ENCODE measurements at regions not wholly inside any gene's neighbourhood (a gene's known extent, or its start where the extent isn't known, plus 50 kb on each side); places are given as distances from the start of the nearest gene placed in this dataset.
"Not testable (repeated sequence)": the region's sequence is repeated elsewhere in the genome, so short reads cannot be mapped to it uniquely, and the experiment has no call there.

- TF ChIP-seq POLR2A (IDR thresholded peaks at IDR 0.05; ENCODE audit: extremely low read depth, insufficient read length) (no peak), MAX (IDR thresholded peaks at IDR 0.05; ENCODE audit: low read depth, low read length) (no peak), CTCF (IDR thresholded peaks at IDR 0.05; ENCODE audit: low read depth, low read length) (no peak), MYC (IDR thresholded peaks at IDR 0.05; ENCODE audit: low read depth, low read length) (no peak)
- DNase-seq (ENCODE audit: low read depth), result no peak
These were observed 134.1 kb upstream of the LMNTD1 start for GRCh38 chr12:25687226-25687625.

GRCh38 chr12:25688851-25689250, 135.8 kb upstream of the LMNTD1 start:
- DNase-seq (ENCODE audit: low read depth), result not testable (repeated sequence)

More at GRCh38 chr12:25687226-25687625, 134.1 kb upstream of the LMNTD1 start:
- H3K4me3 ChIP-seq (ENCODE audit: low read depth, low read length), result no peak overlapping the region

GRCh38 chr12:25689996-25690501, 137.0 kb upstream of the LMNTD1 start:
- no peak overlapping the region for H3K4me3 ChIP-seq (ENCODE audit: low read depth, low read length)
- no peak for DNase-seq (ENCODE audit: low read depth)
- TF ChIP-seq POLR2A (IDR thresholded peaks at IDR 0.05; ENCODE audit: extremely low read depth, insufficient read length) (no peak), MYC (IDR thresholded peaks at IDR 0.05; ENCODE audit: low read depth, low read length) (no peak), MAX (IDR thresholded peaks at IDR 0.05; ENCODE audit: low read depth, low read length) (no peak), CTCF (IDR thresholded peaks at IDR 0.05; ENCODE audit: low read depth, low read length) (no peak)

More at GRCh38 chr12:25688851-25689250, 135.8 kb upstream of the LMNTD1 start:
- H3K4me3 ChIP-seq (ENCODE audit: low read depth, low read length), result not testable (repeated sequence)

GRCh38 chr12:25690996-25691864, 138.1 kb upstream of the LMNTD1 start:
- no peak for DNase-seq (ENCODE audit: low read depth)
- no peak for TF ChIP-seq MAX (IDR thresholded peaks at IDR 0.05; ENCODE audit: low read depth, low read length)
- TF ChIP-seq CTCF (IDR thresholded peaks at IDR 0.05; ENCODE audit: low read depth, low read length), result no peak
- TF ChIP-seq POLR2A (IDR thresholded peaks at IDR 0.05; ENCODE audit: extremely low read depth, insufficient read length), result no peak
- no peak for TF ChIP-seq MYC (IDR thresholded peaks at IDR 0.05; ENCODE audit: low read depth, low read length)

GRCh38 chr12:25691865-25692114, 138.7 kb upstream of the LMNTD1 start:
- TF ChIP-seq MYC (IDR thresholded peaks at IDR 0.05; ENCODE audit: low read depth, low read length) (no peak), CTCF (IDR thresholded peaks at IDR 0.05; ENCODE audit: low read depth, low read length) (no peak), MAX (IDR thresholded peaks at IDR 0.05; ENCODE audit: low read depth, low read length) (no peak), POLR2A (IDR thresholded peaks at IDR 0.05; ENCODE audit: extremely low read depth, insufficient read length) (no peak)
- no peak overlapping the region for H3K4me3 ChIP-seq (ENCODE audit: low read depth, low read length)
- no peak for DNase-seq (ENCODE audit: low read depth)

More at GRCh38 chr12:25690996-25691864, 138.1 kb upstream of the LMNTD1 start:
- no peak overlapping the region for H3K4me3 ChIP-seq (ENCODE audit: low read depth, low read length)

GRCh38 chr12:25692115-25693035, 139.3 kb upstream of the LMNTD1 start:
- no peak for DNase-seq (ENCODE audit: low read depth)
- TF ChIP-seq MAX (IDR thresholded peaks at IDR 0.05; ENCODE audit: low read depth, low read length), result no peak
- TF ChIP-seq POLR2A (IDR thresholded peaks at IDR 0.05; ENCODE audit: extremely low read depth, insufficient read length), result no peak
- TF ChIP-seq CTCF (IDR thresholded peaks at IDR 0.05; ENCODE audit: low read depth, low read length), result no peak
- TF ChIP-seq MYC (IDR thresholded peaks at IDR 0.05; ENCODE audit: low read depth, low read length), result no peak

More at GRCh38 chr12:25692115-25693035, 139.3 kb upstream of the LMNTD1 start:
- H3K4me3 ChIP-seq (ENCODE audit: low read depth, low read length), result no peak overlapping the region
